ENCODE measurements at regions not wholly inside any gene's neighbourhood (a gene's known extent, or its start where the extent isn't known, plus 50 kb on each side); places are given as distances from the start of the nearest gene placed in this dataset.

DNA sequence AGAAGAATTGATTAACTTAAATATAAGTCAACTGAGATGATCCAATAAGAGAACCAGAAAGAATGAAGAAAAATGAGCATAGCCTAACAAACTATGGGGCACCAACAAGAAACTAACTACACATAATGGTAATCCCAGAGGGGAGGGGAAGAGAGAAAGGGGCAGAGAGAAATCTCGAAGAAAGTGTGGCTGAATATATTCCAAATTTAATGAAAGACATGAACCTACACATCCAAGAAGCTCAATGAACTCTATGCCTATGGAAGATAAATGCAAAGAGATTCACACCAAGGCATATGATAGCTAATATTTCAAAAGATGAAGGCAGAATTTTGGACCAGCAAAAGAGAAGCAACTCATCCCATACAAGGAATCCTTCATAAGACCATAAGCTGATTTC lies 649.2 kb downstream of the ZEB2 start:
- Mint-ChIP-seq H3K4me1 (no peaks in the 10 kb centered on the region), H3K4me3 (no peak overlapping the region), H3K9me3 (peaks cover 40% of the 10 kb centered on the region), H3K27me3 (ENCODE audit: low read depth, poor library complexity) (no peaks in the 10 kb centered on the region), H3K27ac (no peak overlapping the region), H3K36me3 (ENCODE audit: low read depth) (no peaks in the 10 kb centered on the region)
- TF ChIP-seq, protein P1, sequence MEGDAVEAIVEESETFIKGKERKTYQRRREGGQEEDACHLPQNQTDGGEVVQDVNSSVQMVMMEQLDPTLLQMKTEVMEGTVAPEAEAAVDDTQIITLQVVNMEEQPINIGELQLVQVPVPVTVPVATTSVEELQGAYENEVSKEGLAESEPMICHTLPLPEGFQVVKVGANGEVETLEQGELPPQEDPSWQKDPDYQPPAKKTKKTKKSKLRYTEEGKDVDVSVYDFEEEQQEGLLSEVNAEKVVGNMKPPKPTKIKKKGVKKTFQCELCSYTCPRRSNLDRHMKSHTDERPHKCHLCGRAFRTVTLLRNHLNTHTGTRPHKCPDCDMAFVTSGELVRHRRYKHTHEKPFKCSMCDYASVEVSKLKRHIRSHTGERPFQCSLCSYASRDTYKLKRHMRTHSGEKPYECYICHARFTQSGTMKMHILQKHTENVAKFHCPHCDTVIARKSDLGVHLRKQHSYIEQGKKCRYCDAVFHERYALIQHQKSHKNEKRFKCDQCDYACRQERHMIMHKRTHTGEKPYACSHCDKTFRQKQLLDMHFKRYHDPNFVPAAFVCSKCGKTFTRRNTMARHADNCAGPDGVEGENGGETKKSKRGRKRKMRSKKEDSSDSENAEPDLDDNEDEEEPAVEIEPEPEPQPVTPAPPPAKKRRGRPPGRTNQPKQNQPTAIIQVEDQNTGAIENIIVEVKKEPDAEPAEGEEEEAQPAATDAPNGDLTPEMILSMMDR (IDR thresholded peaks at IDR 0.05) = no peak
- no peak for DNase-seq

DNA sequence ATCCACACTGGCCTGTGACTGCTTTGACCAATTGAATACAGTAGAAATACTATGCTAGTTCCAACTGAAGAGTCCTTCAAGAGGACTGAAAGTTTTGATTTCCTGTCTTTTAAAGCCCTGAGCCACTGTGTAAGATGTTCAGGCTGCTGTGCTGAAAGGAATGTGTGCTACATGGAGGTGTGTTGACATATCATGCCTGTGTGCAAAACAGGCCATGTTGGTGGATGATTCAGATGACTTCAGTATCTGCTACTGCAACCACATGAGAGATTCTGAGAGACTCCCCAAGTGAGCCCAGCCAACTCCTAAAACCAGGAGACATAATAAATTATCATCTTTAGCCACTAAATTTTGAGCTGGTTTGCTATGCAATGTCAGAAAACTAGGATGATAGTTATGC lies 662.9 kb downstream of the ZEB2 start:
- DNase-seq = no peak
- Mint-ChIP-seq H3K36me3 (ENCODE audit: low read depth) (peaks cover 5% of the 10 kb centered on the region), H3K27ac (no peak overlapping the region), H3K9me3 (peaks cover 6% of the 10 kb centered on the region), H3K4me3 (no peak overlapping the region), H3K27me3 (ENCODE audit: low read depth, poor library complexity) (no peaks in the 10 kb centered on the region), H3K4me1 (peaks cover 8% of the 10 kb centered on the region)
- TF ChIP-seq, protein P1 (IDR thresholded peaks at IDR 0.05) = no peak

DNA sequence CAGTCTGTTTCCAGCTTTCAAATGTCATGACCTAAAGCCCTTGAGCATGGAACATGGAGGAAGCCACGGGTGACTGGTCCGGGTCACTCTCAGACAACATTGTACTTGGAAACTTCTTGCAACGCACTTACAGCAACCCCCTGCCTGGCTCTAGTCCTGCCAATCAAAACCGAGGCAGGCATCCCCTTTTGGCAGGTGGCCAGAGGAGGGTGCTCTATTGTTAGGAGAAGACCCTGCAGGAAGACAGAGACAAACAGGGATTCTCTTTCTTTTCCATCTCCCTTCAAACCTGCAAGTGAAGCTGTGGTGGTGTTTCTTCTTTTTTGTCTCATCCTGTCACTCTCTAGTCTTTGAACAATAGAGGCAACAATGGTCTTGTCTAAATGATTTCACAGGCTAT lies 667.2 kb downstream of the ZEB2 start:
- Mint-ChIP-seq H3K27me3 (ENCODE audit: low read depth, poor library complexity) (no peaks in the 10 kb centered on the region), H3K36me3 (ENCODE audit: low read depth) (no peaks in the 10 kb centered on the region), H3K4me1 (peaks cover 13% of the 10 kb centered on the region), H3K4me3 (no peak overlapping the region), H3K9me3 (no peaks in the 10 kb centered on the region), H3K27ac (no peak overlapping the region)
- DNase-seq = peak; percentile 16
- TF ChIP-seq, protein P1 (IDR thresholded peaks at IDR 0.05) = no peak

DNA sequence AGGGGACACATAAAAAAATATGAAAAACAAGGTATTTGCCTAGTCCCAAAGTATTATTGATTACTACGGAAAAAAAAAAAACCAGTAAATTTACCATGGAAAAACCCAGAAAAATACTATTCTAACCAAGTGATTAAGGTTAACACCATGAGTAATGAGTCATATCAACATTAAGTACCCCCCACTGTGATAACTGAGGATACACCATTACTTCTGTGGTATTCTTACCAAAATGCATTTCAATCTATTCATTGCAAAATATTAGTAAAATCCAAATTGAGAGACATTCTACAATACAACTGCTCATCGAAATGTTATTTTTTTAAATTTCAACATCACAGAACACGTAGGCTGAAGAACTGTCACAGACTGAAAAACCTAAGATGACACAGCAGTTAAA lies 669.8 kb downstream of the ZEB2 start:
- no peaks in the 10 kb centered on the region for H3K36me3 Mint-ChIP-seq (ENCODE audit: low read depth)
- peaks cover 13% of the 10 kb centered on the region for H3K4me1 Mint-ChIP-seq
- H3K27me3 Mint-ChIP-seq (ENCODE audit: low read depth, poor library complexity) = no peaks in the 10 kb centered on the region
- no peak overlapping the region for H3K4me3 Mint-ChIP-seq
- no peaks in the 10 kb centered on the region for H3K9me3 Mint-ChIP-seq
- no peak for DNase-seq
- TF ChIP-seq, protein P1 (IDR thresholded peaks at IDR 0.05) = no peak
- no peak overlapping the region for H3K27ac Mint-ChIP-seq

DNA sequence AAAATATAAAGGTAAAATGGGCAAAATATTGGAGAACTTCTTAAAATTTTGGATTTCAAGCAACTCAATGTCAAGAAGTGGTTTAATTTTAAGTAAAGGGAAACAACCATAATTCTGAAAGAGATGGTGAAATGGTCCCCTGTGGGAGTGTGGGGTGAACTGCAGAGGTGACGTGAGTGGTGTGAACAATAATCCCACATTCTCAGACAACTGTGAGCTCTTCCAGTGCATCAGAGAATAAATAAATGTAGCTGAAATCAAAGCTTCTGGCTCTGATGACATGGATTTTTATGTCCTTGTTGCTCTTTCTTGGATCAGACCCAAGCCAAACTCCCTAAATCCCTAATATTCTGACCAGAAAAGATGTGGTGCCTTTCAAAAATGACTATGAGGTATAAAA lies 672.7 kb downstream of the ZEB2 start:
- Mint-ChIP-seq H3K27ac (no peak overlapping the region), H3K36me3 (ENCODE audit: low read depth) (no peaks in the 10 kb centered on the region), H3K4me1 (peaks cover 5% of the 10 kb centered on the region), H3K4me3 (no peak overlapping the region), H3K27me3 (ENCODE audit: low read depth, poor library complexity) (no peaks in the 10 kb centered on the region), H3K9me3 (no peaks in the 10 kb centered on the region)
- DNase-seq = no peak
- TF ChIP-seq, protein P1 (IDR thresholded peaks at IDR 0.05) = no peak

DNA sequence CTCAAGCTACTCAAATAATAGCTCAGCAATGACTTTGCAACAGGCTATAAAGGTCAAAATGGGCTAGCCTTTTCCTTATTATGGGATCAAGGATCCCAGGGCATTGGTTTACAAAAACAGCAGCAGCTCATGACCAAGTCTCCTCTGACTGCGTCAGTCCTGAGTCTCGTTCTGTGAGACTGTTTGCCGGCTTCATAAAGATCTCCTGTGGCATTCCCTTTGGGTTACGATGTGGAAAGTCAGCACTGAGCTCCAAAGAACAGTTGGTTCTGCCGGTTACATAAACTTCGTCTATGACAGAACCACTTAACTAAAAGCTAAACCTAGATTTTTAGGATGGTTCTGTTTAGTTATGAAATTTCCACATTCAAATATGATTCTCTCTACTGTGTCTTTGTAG lies 674.9 kb downstream of the ZEB2 start:
- TF ChIP-seq, protein P1 (IDR thresholded peaks at IDR 0.05) = no peak
- H3K36me3 Mint-ChIP-seq (ENCODE audit: low read depth) = no peaks in the 10 kb centered on the region
- no peak overlapping the region for H3K27ac Mint-ChIP-seq
- H3K4me3 Mint-ChIP-seq = no peak overlapping the region
- H3K4me1 Mint-ChIP-seq = peaks cover 5% of the 10 kb centered on the region
- H3K9me3 Mint-ChIP-seq = peaks cover 7% of the 10 kb centered on the region
- DNase-seq = no peak
- no peaks in the 10 kb centered on the region for H3K27me3 Mint-ChIP-seq (ENCODE audit: low read depth, poor library complexity)
